Activated naive CD8-positive, alpha-beta T cell treated with anti-CD3 and anti-CD28 coated beads, Interleukin-2, amount 10 ng/mL, durations not matched to agents 7 days and 5 days (primary cell): ENCODE measurements at regions not wholly inside any gene's neighbourhood (a gene's known extent, or its start where the extent isn't known, plus 50 kb on each side); places are given as distances from the start of the nearest gene placed in this dataset.

Experiments
- ATAC-seq: fragments of 150-1000 bp; cut with Tn5 transposase; one replicate; pipeline ENCODE4 v1.10.0; 2021; ENCODE audit warnings: low read depth, moderate library complexity
- POLR2A ChIA-PET: fragments of 350-600 bp; sonication (Branson Sonifier 250); formaldehyde crosslinking; loops from one replicate; lab custom pipeline; 2021; ENCODE audit warnings: antibody characterized with exemption; lab: Charles Lee
- DNase-seq: peaks from one replicate; pipeline ENCODE4 v3.0.0; 2021
- H3K27ac Mint-ChIP-seq: one replicate; pipeline ENCODE4 v1.8.0; 2022; ENCODE audit warnings: mild to moderate bottlenecking, mixed read lengths
- H3K27me3 Mint-ChIP-seq: one replicate; pipeline ENCODE4 v1.8.0; 2022; ENCODE audit warnings: mild to moderate bottlenecking, moderate library complexity, mixed read lengths
- H3K36me3 Mint-ChIP-seq: one replicate; pipeline ENCODE4 v1.8.0; 2021; ENCODE audit warnings: mild to moderate bottlenecking, mixed read lengths
- H3K4me1 Mint-ChIP-seq: one replicate; pipeline ENCODE4 v1.8.0; 2021; ENCODE audit warnings: mixed read lengths
- H3K4me3 Mint-ChIP-seq: one replicate; pipeline ENCODE4 v1.8.0; 2022; ENCODE audit warnings: mild to moderate bottlenecking, moderate library complexity, mixed read lengths
- H3K9me3 Mint-ChIP-seq: one replicate; pipeline ENCODE4 v1.8.0; 2021; ENCODE audit warnings: mixed read lengths

GRCh38 chr15:45962733-45963132, 327.9 kb downstream of the SQOR start:
- DNase-seq: no peak
- H3K9me3 Mint-ChIP-seq: peaks cover 3% of the 10 kb centered on the region
- H3K4me3 Mint-ChIP-seq: no peak overlapping the region
- H3K27ac Mint-ChIP-seq: no peak overlapping the region
- ATAC-seq: no peak
- no peaks in the 10 kb centered on the region for H3K4me1 Mint-ChIP-seq
- POLR2A ChIA-PET: no interaction called here
- H3K36me3 Mint-ChIP-seq: no peaks in the 10 kb centered on the region
- no peaks in the 10 kb centered on the region for H3K27me3 Mint-ChIP-seq

- Mint-ChIP-seq H3K4me3 (no peak overlapping the region), H3K36me3 (no peaks in the 10 kb centered on the region), H3K27ac (no peak overlapping the region), H3K9me3 (no peaks in the 10 kb centered on the region), H3K27me3 (no peaks in the 10 kb centered on the region), H3K4me1 (no peaks in the 10 kb centered on the region)
- DNase-seq: no peak
- ATAC-seq: no peak
- POLR2A ChIA-PET: no interaction called here
Observed at GRCh38 chr15:45970542-45970941, 335.7 kb downstream of the SQOR start.

DNA sequence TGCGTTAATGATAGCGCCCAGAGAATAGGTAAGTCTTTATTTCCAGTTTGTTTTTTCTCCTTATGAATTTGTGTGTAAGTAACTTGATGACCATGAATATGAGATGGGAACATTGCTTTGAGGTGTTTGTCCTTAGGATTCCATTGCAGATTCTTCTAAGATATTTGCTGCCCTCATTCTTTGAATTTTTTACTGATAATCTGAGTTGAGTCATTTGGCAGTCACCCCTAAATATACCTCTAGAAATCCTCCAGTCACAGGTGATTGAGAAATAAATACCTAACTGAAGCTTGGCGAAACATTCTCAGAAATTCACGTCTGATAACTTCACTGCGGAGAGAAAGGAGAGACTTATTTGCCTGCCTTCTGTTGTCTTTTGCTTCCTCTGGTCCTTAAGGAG, 345.5 kb downstream of the SQOR start:
- POLR2A ChIA-PET: no interaction called here
- no peaks in the 10 kb centered on the region for H3K9me3 Mint-ChIP-seq

GRCh38 chr15:45981625-45982024, 346.8 kb downstream of the SQOR start:
- Mint-ChIP-seq H3K27me3 (no peaks in the 10 kb centered on the region), H3K36me3 (no peaks in the 10 kb centered on the region), H3K4me1 (no peaks in the 10 kb centered on the region), H3K4me3 (no peak overlapping the region), H3K9me3 (peaks cover 4% of the 10 kb centered on the region), H3K27ac (no peak overlapping the region)
- ATAC-seq: no peak
- POLR2A ChIA-PET: no interaction called here
- DNase-seq: no peak

More for the DNA sequence above, 345.5 kb downstream of the SQOR start:
- Mint-ChIP-seq H3K36me3 (no peaks in the 10 kb centered on the region), H3K27ac (no peak overlapping the region), H3K27me3 (no peaks in the 10 kb centered on the region), H3K4me1 (no peaks in the 10 kb centered on the region), H3K4me3 (no peak overlapping the region)
- ATAC-seq: no peak
- DNase-seq: no peak

DNA sequence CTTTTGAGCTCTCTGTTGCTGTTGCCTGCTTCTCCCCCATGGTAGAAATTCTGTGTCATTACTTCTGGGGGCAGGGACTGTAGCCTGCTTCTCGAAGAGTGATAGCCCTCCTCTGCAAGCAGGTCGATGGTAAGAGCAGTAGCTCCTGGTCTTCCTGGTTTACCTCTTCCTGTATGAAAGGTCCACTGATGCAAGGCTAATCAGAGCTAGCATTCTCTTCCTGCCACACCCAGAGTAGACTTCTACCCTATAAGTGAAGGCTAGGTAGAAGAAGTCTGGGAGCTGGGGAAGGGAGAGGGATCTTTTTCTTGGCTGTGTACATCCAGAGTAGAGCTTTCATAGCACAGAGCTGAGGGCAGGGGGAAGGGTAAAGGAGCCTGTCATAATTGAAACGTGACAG, 357.0 kb downstream of the SQOR start:
- no peaks in the 10 kb centered on the region for H3K36me3 Mint-ChIP-seq
- no peak overlapping the region for H3K4me3 Mint-ChIP-seq
- no peaks in the 10 kb centered on the region for H3K4me1 Mint-ChIP-seq
- H3K27ac Mint-ChIP-seq: no peak overlapping the region
- H3K9me3 Mint-ChIP-seq: no peaks in the 10 kb centered on the region
- ATAC-seq: no peak
- no peak for DNase-seq
- no peaks in the 10 kb centered on the region for H3K27me3 Mint-ChIP-seq
- POLR2A ChIA-PET: no interaction called here

GRCh38 chr15:45993072-45993471, 358.2 kb downstream of the SQOR start:
- Mint-ChIP-seq H3K27ac (no peak overlapping the region), H3K36me3 (no peaks in the 10 kb centered on the region), H3K4me1 (no peaks in the 10 kb centered on the region), H3K27me3 (no peaks in the 10 kb centered on the region), H3K4me3 (no peak overlapping the region), H3K9me3 (no peaks in the 10 kb centered on the region)
- POLR2A ChIA-PET: no interaction called here
- DNase-seq (no peak), ATAC-seq (no peak)

GRCh38 chr15:45993508-45993907, 358.7 kb downstream of the SQOR start:
- Mint-ChIP-seq H3K27ac (no peak overlapping the region), H3K9me3 (no peaks in the 10 kb centered on the region), H3K4me3 (no peak overlapping the region), H3K36me3 (no peaks in the 10 kb centered on the region), H3K27me3 (no peaks in the 10 kb centered on the region), H3K4me1 (no peaks in the 10 kb centered on the region)
- ATAC-seq (no peak), DNase-seq (no peak)
- POLR2A ChIA-PET: no interaction called here

DNA sequence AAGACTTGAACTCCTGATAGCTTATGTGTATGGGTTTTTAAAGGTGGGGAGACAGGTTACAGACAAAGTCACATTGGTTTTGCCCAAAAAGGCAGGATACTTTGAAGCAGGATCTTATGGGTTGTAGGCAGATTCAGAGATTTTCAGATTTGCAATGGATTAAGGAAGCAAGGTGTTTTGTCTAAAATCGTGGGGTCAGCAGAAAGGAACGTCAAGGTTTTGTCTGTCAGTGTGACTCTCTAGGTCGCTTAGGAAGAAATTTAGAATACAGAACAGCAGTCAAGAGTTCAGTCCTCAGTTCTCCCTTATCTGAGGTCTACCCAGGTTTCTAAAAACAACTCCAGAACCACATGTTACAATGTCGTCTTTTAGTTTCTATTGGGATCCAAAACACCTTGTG, 361.0 kb downstream of the SQOR start:
- no peak overlapping the region for H3K27ac Mint-ChIP-seq
- ATAC-seq: no peak
- POLR2A ChIA-PET: no interaction called here

DNA sequence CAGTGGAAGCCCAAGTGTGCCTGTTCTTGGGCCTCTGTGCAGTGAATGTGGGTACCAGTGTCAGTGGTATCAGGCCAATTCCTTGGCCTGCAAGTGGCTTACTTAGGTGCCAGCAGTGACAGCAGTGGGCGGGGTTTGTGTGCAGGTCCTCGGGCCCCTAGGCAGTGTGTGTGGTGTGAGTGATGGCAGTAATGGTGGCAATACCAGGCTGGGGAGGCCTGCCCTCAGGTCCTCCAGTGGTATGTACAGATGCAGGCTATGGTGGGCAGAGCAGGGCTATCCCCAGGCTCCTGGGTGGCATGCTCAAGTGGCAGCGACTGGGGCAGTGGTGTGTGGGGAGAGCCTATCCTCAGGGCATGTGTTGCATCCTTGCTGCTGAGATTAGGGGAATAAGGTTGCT, 379.7 kb downstream of the SQOR start:
- ATAC-seq: no peak
- POLR2A ChIA-PET: no interaction called here
- H3K36me3 Mint-ChIP-seq: no peaks in the 10 kb centered on the region
- H3K27me3 Mint-ChIP-seq: no peaks in the 10 kb centered on the region
- no peaks in the 10 kb centered on the region for H3K4me1 Mint-ChIP-seq
- DNase-seq: no peak
- H3K4me3 Mint-ChIP-seq: no peak overlapping the region
- no peak overlapping the region for H3K27ac Mint-ChIP-seq
- H3K9me3 Mint-ChIP-seq: peaks cover 12% of the 10 kb centered on the region

More for the DNA sequence above, 361.0 kb downstream of the SQOR start:
- no peaks in the 10 kb centered on the region for H3K9me3 Mint-ChIP-seq
- no peaks in the 10 kb centered on the region for H3K36me3 Mint-ChIP-seq
- DNase-seq: no peak
- no peaks in the 10 kb centered on the region for H3K4me1 Mint-ChIP-seq
- H3K27me3 Mint-ChIP-seq: no peaks in the 10 kb centered on the region
- no peak overlapping the region for H3K4me3 Mint-ChIP-seq

DNA sequence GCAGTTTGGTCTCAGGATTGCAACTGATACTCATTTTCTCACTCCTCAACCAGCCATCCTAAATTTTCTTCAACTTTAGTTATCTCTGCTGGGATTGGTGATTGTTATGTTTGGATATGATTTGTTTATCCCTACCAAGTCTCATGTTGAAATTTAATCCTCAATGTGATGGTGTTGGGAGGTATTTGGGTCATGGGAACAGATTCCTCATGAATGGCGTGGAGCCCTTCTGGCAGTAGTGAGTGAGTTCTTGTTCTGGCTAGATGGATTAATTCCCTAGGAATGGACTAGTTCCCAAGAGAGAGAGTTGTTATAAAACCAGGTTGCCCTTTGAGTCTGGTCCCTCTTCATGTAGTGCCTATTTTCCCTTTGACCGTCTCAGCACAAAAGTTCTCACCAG, 399.9 kb downstream of the SQOR start:
- H3K27me3 Mint-ChIP-seq: no peaks in the 10 kb centered on the region
- no peaks in the 10 kb centered on the region for H3K4me1 Mint-ChIP-seq
- H3K9me3 Mint-ChIP-seq: no peaks in the 10 kb centered on the region
- no peak overlapping the region for H3K27ac Mint-ChIP-seq
- ATAC-seq (no peak), DNase-seq (no peak)
- H3K4me3 Mint-ChIP-seq: no peak overlapping the region
- POLR2A ChIA-PET: no interaction called here
- no peaks in the 10 kb centered on the region for H3K36me3 Mint-ChIP-seq

- H3K4me1 Mint-ChIP-seq: no peaks in the 10 kb centered on the region
Observed at GRCh38 chr15:46039703-46040102, 404.9 kb downstream of the SQOR start.

GRCh38 chr15:46041905-46042304, 407.1 kb downstream of the SQOR start:
- no peaks in the 10 kb centered on the region for H3K4me1 Mint-ChIP-seq
- ATAC-seq: no peak
- no peaks in the 10 kb centered on the region for H3K27me3 Mint-ChIP-seq
- no peak overlapping the region for H3K4me3 Mint-ChIP-seq
- DNase-seq: no peak
- no peaks in the 10 kb centered on the region for H3K36me3 Mint-ChIP-seq
- POLR2A ChIA-PET: no interaction called here
- H3K9me3 Mint-ChIP-seq: peaks cover 4% of the 10 kb centered on the region
- H3K27ac Mint-ChIP-seq: no peak overlapping the region

More at GRCh38 chr15:46039703-46040102, 404.9 kb downstream of the SQOR start:
- Mint-ChIP-seq H3K27me3 (no peaks in the 10 kb centered on the region), H3K9me3 (peaks cover 3% of the 10 kb centered on the region), H3K36me3 (no peaks in the 10 kb centered on the region), H3K4me3 (no peak overlapping the region), H3K27ac (no peak overlapping the region)
- ATAC-seq (no peak), DNase-seq (no peak)
- POLR2A ChIA-PET: no interaction called here

- peaks cover 1% of the 10 kb centered on the region for H3K9me3 Mint-ChIP-seq
- ATAC-seq: no peak
- H3K27me3 Mint-ChIP-seq: no peaks in the 10 kb centered on the region
Observed at GRCh38 chr15:46059921-46060594, 425.2 kb downstream of the SQOR start.

DNA sequence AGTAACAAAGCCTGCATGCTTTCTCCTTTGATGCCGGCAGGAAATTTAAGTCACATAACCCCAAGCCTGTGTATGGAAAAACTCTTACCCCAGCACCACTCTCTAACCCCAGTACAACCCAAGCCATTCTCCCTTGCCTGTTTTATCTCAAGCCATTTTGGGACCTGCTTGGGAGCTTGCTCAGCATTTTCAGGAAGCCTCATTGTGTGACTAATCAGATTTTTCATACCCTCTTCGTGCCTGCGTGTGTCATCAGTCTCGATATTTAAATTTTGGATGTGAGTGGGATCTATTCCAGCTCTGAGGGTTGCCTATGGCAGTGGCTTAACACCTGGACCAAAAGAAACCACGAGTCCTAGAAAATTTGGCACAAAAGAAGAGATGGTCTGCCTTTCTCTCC, 426.2 kb downstream of the SQOR start:
- H3K27me3 Mint-ChIP-seq: no peaks in the 10 kb centered on the region
- no peaks in the 10 kb centered on the region for H3K4me1 Mint-ChIP-seq
- no peak overlapping the region for H3K27ac Mint-ChIP-seq
- H3K36me3 Mint-ChIP-seq: no peaks in the 10 kb centered on the region
- H3K4me3 Mint-ChIP-seq: no peak overlapping the region
- ATAC-seq: no peak
- no peak for DNase-seq
- peaks cover 1% of the 10 kb centered on the region for H3K9me3 Mint-ChIP-seq
- POLR2A ChIA-PET: no interaction called here

More at GRCh38 chr15:46059921-46060594, 425.2 kb downstream of the SQOR start:
- DNase-seq: no peak
- Mint-ChIP-seq H3K4me1 (no peaks in the 10 kb centered on the region), H3K4me3 (no peak overlapping the region), H3K27ac (no peak overlapping the region), H3K36me3 (no peaks in the 10 kb centered on the region)
- POLR2A ChIA-PET: no interaction called here
